ENCODE measurements at regions not wholly inside any gene's neighbourhood (a gene's known extent, or its start where the extent isn't known, plus 50 kb on each side); places are given as distances from the start of the nearest gene placed in this dataset.

- TF ChIP-seq CTCF (conservative IDR thresholded peaks at IDR 0.05; ENCODE audit: low read length) (no peak), EZH2phosphoT487 (IDR thresholded peaks at IDR 0.05; ENCODE audit: borderline replicate concordance) (no peak)
Measured at GRCh38 chr3:20622304-20622703, 436.3 kb upstream of the SGO1 start.

All from Loucy (cell line).